HG03565 (cell line): ENCODE measurements at regions not wholly inside any gene's neighbourhood (a gene's known extent, or its start where the extent isn't known, plus 50 kb on each side); places are given as distances from the start of the nearest gene placed in this dataset.

ENCODE experiments used
- ATAC-seq: cut with Tn5 transposase; IDR thresholded peaks from one replicate; pipeline ENCODE4 v1.9.1; 2021; ENCODE audit warnings: mild to moderate bottlenecking, moderate library complexity; ENCODE audit not compliant: unreplicated experiment

DNA sequence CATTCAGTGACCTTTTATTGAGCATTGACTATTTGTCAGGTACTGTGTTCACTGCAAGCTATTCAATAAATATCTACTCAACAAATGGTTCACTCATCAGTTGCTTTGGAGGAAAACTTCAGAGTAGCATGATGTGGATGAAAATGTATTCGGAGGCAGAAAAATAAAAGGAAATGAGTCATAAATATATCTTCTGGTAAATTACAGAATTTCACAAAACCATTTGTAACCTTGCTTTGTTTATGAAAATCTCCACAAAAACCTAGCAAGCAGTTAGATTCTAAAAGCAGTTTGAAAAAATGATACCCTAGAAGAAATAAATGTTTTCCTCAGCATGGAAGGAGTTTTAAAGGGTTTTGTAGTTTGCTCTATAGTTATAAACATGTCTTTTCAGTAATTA lies 399.6 kb downstream of the LMO7 start:
- ATAC-seq = no peak

DNA sequence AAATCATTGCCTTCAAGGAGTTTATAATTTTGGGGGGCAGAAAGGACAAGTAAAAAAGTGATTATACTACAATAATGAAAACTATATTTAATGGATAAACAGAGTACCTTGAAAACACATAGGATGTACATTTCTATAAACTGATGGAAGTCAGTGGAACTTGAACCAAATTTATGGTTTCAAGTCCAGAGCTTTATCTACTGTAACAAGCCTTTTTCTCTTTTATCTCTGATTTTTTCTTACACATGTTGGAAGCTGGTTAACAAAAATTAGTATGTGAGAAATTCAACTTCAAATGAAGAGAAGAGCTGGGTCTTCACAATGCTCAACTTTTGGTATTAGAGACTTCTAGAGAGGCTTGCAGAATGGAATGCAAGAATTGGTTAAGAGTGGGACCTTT lies 393.6 kb downstream of the LMO7 start:
- no peak for ATAC-seq

- ATAC-seq = no peak
Observed at GRCh38 chr13:76029088-76029487, 393.0 kb downstream of the LMO7 start.

- ATAC-seq = no peak
Observed at GRCh38 chr13:76027131-76027530, 391.0 kb downstream of the LMO7 start.

DNA sequence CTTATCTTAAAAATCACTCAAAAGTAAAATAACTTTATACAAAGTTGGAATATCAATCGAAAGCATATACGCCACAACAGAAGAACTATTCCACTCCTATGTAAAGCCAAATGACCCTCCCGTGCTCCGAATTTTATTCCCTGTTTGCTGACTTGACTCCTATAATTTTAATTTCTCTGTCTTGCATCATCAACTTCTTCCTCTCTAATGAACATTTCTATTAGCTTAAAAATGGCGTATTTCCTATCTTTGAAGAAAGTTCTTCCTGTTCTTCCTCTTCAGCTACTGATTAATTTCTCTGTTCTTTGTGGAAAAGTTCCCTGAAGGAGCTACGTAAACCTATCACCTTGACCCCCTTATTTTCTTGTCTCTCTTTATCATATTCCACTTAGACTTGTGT lies 389.3 kb downstream of the LMO7 start:
- ATAC-seq = no peak

- no peak for ATAC-seq
Observed at GRCh38 chr13:76024151-76024550, 388.0 kb downstream of the LMO7 start.

GRCh38 chr13:76023652-76024051 lies 387.5 kb downstream of the LMO7 start:
- no peak for ATAC-seq

GRCh38 chr13:76020421-76020955 lies 384.4 kb downstream of the LMO7 start:
- no peak for ATAC-seq

DNA sequence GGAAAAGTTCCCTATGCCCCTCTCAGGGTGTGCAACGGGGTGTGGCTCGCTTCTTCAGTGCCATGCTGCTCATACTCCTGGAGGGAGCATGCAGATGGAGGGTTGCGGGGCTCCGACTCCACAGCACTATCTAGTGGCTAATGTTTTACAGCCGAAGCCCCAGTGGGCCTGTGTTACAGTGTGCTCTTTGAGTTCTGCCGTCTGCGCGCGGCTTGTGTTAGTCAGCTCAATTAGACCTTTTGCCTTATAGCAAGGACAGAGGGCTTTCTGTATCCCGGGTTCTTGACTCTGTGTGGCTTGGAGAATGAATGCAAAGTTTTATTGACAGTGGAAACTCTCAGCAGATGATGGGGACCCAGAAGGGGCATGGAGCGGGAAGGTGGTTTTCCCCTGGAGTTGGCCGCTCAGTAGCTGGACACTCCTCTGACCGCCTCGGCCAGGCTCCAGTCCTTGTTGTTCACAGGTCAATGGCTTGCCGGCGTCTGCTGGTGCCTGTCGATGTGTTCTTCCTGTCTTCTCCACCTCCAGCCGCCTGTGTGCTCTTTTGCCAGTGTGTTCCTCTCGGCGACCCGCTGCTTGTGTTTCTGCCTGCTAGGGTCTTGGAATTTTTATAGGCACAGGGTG lies 383.4 kb downstream of the LMO7 start:
- ATAC-seq = no peak

DNA sequence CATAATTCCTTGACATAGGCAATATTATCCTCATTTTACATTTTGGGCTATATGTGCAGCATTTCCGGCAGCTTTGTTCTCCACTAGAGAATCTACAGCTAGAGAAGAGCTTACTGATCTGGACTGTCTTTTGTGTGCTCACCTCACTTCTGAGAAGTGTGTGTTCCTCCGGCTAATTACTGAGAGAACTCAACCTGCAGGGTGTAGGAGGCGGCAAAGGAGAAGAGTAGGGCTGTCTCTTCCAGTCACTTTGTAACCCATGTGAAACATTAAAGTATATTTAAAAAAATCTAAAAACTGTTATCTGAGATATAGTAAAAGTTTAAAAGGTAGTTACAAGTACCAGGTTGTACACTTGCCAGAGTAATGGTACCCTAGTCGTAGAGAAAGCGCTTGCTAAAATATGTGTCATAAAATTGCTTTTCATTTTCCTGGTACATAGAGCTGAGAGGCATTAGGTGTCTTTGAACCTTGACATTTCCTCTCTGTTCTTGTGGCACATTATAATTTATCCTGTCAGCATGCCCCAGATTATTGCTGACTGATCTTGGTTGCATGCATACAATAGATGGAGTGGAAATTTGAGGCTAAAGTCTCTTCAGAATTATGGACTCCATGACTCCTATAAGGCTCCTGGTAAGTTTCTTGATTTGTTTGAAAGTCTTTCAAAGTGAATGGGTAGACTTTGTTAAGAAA lies 381.9 kb downstream of the LMO7 start:
- ATAC-seq = no peak

DNA sequence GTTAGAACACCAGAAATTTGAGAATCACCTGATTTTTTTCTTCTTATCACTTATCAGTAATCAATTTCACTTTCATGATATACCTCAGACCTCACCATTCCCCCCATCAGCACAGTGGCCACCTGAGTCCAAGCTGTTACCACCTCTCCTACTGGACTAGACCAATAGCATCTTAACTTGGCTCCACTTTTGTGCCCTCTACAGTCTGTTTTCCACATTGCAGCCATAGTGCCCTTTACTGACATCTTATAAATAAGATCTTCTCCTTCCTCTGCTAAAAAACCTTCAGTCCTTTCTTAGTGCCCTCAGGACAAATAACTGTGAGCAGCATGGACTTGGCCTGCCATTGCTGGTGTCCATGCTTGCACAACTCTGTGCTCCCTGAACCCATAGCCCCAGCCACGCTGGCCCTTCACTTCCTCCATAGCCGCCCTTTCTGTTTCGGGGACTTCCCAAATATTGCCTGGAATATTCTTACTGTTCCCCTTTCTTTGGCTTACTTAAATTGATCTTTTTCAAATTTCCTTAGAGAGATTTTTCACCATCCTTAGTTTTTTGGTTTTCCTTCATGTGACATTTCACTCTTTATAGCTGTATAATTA lies 380.8 kb downstream of the LMO7 start:
- peak; percentile 82 for ATAC-seq

DNA sequence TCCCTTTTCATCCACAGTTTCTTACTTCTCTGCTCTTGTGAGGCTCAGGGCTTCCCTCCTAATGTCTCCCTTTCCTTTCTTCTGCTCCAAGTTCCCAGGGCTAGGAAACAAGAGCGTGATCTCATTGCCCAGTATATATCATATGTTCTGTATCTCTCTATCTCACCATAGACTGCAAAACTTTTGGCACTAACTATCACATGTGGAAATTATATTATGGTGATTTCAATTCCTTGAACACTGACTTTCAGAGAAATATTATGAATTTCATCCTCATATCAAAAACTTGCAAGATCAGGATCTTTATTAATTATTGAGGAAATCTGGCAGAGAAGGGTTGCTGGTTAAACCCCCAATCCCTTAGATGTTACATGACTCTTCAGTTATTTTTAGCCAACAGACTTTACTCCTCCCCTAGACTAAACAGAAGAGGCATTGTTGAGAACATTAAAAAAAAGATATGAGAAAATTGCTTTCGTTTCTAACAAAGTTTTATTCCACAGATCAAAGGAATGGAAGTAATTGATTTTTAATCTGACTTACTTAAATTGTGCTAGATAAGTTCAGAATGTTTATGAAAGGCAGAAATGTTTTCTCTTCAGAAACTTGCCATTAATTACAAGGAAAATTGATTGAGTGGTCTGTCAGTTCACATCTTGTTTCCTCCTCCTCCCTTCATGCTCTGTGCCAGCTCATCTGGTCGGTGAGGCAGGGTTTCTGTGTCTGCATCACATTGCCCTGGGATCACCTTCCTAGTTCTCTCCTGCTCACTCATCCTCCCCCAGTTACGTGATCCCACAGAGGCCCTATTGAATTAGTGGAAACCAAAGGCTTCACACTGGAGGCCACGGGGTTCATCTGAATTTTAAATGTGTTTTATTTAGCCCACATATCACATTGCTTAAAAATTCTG lies 378.5 kb downstream of the LMO7 start:
- no peak for ATAC-seq

- ATAC-seq = no peak
Observed at GRCh38 chr13:76012091-76012721, 376.1 kb downstream of the LMO7 start.

DNA sequence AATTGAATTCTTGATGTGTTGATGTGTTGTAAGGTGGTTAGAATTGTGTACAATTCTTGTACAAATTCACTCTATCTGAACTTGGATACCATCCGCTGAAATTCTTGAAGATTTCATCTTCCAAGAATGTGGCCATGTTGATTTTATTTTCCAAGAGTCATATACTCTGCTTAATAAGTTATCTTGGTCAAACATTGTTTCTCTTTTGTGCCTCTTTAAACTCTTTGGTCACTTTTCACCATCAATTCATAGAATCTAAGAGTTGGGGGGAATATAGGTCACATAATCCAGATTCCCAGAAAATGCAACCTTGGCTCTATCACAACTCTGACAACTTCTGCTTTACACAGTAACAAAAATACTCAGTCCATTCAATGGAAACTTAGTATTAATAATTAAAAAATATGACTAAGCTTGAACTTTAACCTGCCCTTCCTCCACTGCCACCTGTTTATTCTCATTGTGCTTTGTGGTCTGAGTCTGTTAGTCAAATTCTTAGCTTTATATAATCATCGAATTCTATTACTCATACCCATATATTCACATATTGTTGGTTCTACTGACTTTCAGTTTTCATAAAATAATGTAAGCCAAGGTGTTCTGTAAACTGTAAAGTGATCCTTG lies 373.2 kb downstream of the LMO7 start:
- ATAC-seq = no peak

DNA sequence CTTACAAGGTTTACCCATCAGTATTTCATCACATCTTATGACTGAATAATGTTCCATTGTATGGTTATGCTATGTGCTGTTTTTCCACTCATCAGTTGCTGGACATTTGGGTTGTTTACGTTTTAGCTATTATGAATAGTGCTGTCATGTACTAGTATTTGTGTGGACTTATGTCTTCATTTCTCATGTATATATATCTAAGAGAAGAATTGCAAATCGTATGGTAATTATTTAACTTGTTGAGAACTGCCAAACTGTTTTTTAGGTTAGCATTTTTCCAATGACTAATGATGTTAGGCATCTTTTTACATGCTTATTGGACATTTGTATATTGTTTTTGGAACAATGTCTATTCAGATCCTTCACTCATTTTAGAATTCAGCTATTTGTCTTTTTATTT lies 368.3 kb downstream of the LMO7 start:
- no peak for ATAC-seq

GRCh38 chr13:76000131-76000530 lies 364.0 kb downstream of the LMO7 start:
- no peak for ATAC-seq

DNA sequence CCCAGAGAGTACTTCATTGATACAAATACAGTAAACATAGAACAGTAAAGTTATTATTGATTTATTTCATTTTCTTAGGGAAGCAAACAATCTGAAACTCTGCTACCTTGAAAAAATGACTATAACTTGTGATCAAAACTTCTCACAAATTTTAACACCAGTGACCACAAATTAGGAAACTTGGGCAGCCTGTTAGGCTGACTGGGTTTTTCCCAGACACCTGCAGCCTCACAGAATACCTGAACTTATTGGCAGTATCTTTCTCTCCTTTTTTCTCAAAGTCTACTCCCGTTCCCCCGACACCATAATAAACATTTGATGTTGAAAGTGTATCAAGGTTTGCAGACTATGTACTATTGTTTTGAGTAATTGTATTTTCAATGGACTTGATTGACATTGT lies 360.5 kb downstream of the LMO7 start:
- ATAC-seq = no peak

- ATAC-seq = no peak
Observed at GRCh38 chr13:75995966-75996365, 359.8 kb downstream of the LMO7 start.

- ATAC-seq = no peak
Observed at GRCh38 chr13:75993823-75994222, 357.7 kb downstream of the LMO7 start.

- ATAC-seq = no peak
Observed at GRCh38 chr13:75993241-75993640, 357.1 kb downstream of the LMO7 start.
